GM04504 (cell line): ENCODE measurements at regions not wholly inside any gene's neighbourhood (a gene's known extent, or its start where the extent isn't known, plus 50 kb on each side); places are given as distances from the start of the nearest gene placed in this dataset.
"Not testable (repeated sequence)": the region's sequence is repeated elsewhere in the genome, so short reads cannot be mapped to it uniquely, and the experiment has no call there.

Experiments used
- DNase-seq: peaks from one replicate; pipeline ENCODE4 v3.0.0-alpha.2; 2012; ENCODE audit warnings: low read depth

DNA sequence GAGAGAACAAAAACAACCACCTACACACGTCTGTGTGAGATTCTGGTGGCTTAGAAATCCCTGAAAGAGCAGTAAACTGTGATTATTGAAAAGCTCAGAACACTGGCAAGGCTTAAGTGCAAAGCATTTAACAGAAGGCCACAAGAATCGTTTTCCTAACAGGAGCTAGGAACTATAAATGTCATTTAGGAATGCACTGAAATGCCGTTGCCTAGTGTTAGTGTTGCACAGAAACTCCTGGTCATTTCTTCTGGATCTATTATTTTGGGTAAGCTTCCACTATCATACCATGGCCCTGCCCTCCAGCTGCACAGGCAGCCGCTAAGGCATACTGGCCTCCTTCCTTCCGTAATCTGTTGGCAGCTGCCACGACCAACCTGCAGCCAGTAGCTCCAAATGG, 923.2 kb downstream of the NLGN4X start:
- no peak for DNase-seq

DNA sequence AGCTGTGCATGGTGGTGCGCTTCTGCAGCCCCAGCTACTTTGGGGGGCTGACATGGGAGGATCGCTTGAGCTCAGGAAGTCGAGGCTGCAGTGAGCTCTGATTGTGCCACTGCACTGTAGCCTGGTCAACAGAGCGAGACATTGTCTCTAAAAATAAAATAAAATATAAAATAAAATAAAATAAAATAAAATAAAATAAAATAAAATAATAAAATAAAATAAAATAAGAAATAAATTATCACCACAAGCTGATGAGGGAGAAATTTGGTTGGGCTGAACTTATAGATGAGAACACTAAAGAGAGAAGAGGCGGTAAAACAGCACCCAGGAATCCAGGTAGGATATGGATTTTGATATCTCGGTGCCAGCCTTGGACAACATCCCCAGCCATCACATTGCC, 933.7 kb downstream of the NLGN4X start:
- DNase-seq = no peak

DNA sequence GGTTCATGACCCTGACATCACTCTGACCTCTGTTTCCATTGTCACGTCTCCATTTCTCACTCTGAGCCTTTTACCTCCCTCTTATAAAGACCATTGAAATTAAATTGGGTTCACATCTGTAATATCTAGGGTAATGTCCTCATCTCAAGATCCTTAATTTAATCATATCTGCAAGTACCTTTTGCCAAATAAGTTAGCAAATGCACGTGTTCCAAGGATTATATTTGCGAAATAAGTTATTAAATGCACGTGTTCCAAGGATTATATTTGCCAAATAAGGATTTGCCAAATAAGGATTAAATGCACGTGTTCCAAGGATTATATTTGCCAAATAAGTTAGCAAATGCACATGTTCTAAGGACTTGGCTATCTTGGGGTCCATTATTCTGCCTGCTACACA, 938.0 kb downstream of the NLGN4X start:
- DNase-seq = no peak

DNA sequence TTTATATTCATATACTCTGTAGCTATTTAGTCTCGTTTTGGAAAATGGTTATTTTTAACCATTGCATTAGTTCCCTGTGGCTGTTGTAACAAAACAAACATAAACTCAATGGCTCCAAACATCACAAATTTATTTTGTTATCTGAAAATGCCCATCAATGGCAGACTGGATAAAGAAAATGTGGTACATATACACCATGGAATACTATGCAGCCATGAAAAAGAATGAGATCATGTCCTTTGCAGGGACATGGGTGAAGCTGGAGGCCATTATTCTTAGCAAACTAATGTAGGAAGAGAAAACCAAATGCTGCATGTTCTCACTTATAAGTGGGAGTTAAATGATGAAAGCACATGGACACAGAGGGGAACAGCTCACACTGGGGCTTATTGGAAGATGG, 938.7 kb downstream of the NLGN4X start:
- not testable (repeated sequence) for DNase-seq

DNA sequence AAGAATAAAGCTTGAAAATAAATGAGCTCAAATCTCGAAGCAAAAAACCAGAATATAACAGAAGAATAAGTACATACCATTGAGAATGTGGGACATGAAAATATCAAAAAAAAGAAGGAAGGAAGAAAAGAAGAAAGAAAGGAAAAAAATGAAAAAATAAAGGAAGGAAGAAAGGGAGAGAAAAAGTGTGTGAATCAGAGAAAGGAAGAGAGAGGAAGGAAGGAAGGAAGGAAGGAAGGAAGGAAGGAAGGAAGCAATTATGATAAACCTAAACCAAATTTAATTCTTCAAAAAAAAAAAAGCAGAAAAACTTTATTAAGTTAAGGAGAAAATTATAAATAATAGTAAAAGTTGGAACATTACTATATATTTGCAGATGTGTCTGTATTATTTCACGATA, 949.8 kb downstream of the NLGN4X start:
- DNase-seq = no peak

DNA sequence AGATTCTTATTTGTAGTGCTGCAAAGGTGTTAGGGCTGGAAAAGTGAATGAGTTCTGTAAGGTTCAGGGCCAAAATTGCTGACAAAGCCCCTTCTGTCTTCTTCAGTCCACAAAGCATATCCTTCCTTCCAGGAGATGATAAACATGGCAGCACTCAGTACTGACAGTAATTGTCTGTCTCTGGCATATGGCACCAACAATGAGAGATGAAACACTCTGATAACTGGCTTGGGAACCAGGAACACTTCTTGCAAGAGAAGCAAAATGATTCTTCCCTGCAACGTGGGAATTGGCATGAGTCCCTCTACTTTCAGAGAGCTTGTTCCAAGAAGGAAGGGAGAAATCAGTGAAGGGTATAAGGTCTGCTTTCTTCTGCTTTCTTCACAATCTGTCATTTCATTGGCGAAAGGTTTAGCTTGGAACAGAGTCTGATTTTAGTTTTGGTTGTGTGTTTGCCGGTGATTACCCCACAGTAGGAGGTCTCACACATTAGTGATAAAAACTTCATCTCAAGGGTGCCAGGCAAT, 963.3 kb downstream of the NLGN4X start:
- no peak for DNase-seq

DNA sequence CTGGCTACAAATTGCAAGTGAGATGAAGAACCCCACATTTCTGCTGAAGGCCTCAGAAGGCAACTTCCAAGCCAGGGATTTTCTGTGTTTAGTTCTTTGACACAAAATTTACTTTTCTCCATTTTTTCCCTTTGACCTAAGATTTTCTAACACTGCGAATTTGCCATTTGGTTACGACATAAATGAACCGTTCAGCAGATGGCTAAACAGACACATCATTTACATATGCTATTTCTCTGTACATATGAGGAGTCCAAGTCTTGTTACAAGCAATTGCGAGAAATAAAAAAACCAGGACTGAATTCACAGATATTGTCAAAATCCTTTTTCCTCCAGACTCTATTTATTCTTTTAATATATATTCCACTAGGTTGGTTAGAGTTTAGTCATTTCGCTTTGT, 978.6 kb downstream of the NLGN4X start:
- DNase-seq = no peak

DNA sequence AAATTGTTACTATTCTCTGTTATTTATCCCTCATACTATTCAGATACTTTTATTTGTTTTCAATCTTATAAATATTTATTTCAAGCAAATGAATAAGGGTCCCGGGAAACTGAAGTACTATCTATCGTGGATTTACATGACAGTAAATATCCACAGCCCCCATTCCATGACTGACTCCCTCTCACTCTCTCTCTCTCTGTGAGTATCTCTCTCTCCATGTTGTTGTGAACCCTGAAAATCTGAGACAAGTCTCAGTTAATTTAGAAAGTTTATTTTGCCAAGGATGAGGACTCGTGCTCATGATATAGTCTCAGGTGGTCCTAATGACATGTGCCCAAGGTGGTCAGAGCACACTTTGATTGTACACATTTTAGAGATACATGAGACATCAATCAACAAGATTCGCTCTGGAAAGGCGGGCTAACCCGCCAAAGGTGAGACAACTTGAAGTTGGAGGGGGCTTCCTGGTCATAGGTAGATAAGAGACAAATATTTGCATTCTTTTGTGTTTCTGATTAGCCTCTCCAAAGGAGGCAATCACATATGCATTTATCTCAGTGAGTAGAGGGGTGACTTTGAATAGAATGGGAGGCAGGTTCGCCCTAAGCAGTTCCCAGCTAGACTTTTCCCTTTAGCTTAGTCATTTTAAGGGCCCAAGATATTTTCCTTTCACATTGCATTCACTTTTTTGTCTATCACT, 986.4 kb downstream of the NLGN4X start:
- no peak for DNase-seq

DNA sequence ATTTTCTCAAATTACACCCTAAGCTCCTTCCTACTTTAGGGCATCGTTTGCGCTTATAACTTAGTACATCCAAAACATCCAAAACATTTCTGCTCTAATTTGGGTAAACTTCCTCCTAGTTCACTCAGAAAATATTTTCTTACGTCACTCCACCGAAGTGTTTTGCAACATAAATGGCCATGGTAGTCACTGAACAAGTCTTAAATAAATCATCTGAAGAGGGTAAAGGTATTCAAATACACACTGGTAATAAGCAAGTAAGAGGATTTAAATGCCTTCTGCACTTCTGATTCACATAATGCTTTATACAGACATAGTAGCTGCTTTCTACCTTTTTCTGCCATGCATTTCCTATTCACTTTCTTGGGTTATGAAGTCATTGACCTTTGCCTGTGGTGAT, 991.9 kb downstream of the NLGN4X start:
- DNase-seq = no peak

DNA sequence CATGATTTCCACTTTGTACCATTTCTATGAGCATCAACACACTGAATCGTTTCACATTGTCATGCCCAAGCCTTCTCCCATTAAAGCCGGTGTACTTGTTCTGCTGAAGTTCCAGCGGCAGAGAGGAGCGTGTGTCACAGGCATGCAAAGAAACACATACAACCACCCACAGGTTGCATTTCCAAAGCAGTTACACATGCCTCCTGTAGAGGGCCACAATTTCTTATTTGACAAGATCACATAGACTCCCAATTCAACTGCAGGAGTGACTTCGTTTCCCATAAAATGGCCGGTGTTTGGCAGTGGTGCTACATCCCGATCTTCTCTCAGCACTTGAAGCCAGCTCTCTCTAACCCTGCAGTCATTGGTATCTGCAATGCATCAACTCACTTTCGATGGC, 992.6 kb downstream of the NLGN4X start:
- no peak for DNase-seq

DNA sequence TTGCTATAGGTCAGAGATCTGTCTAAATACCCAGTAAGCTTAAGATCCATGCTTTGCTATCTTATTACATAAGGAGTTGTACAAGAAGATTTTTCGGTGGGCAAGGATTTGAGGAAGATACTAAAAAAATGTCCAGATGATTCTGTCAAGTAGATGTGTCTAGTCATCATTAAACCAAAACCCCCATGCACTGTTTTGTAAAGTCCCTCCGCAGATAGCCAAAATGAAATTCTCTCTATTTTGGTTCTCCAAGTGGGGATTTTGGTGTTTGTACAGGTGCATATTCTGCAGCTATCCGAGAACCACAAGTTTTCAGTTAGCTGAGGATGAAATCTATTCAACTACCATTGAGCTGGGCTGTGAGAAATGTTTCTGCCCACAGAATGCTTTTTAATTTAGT, 994.8 kb downstream of the NLGN4X start:
- no peak for DNase-seq

DNA sequence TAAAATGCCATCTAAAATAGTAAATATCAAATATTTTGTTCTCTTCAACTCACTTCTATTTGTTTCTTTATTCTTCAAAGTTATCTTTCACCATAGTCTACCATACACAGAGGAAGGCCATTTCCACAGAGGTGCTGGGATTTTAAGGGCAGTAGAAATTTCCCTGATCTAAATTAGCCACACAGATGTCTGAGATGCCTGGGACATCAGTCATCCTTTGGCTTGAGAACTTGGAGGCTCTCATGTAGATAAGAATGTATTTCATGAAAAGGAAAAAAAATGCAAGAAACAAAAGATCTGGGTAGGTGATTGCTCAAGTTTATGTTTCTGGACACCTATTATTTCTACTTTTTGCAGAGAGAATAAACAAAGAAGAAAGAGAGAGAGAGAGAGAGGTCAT, 1008.2 kb downstream of the NLGN4X start:
- no peak for DNase-seq

DNA sequence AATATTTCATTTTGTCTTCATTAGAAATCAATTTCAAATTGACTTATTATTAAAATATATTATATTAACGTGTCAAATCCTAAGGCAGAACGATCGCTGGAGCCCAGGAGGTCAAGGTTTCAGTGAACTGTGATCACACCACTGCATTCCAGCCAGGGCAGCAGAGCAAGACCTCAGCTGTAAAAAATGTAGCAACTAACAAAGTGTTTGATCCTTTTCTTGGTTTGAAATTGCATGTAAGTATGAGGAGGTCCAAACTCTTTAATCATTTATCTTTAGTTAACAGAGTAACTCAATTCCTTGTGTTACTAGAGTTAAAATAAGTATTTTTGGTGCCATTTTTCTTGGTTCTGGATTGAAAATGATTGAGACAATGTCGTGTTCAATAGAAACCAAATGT, 1033.9 kb downstream of the NLGN4X start:
- DNase-seq = no peak

DNA sequence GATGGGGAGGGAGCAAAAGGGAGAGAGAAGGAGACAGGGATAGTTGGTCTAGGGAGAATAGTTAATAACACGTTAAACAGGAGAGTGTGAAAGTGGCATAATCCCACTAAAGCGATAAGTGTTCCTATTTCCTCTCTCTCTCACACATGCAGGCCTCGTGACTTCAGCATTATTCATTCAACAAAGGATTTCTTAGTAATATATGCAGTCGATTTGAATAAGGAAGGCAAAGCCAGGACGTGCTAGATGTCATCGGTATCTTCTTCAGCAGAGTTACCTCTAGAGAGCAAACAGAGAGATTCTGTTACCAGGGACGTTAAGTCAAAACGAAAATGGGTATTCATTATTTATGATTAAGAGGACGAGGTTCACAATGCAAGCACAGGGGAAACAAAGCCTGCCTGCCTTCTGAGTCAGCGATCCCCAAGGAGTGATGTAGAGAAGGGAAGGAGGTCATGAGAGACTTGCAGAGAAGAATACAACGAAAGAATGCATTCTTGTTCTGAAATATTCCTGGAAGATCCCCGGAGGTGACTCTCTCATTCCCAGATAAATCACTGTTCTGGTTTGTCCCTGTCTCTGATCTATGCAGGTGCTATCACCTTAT, 1048.4 kb downstream of the NLGN4X start:
- no peak for DNase-seq

DNA sequence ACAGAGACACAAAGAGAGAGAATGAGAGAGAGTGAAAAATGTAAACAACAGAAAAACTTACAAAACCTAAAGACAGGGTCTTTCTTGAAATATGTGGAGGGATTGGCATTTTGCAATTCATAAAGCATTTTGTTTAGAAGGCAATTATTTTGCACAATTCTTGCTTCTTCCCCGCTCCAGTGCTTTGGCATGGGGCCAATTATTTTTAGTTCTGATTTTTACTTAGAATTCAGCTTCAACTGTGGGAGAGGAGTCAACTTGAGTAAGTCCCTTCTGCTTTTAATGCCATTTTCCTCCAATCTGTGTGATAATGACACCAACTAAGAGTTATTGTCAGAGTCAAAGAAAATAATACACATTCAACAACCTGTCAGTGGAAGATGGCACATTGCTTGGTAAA, 1051.9 kb downstream of the NLGN4X start:
- DNase-seq = no peak

DNA sequence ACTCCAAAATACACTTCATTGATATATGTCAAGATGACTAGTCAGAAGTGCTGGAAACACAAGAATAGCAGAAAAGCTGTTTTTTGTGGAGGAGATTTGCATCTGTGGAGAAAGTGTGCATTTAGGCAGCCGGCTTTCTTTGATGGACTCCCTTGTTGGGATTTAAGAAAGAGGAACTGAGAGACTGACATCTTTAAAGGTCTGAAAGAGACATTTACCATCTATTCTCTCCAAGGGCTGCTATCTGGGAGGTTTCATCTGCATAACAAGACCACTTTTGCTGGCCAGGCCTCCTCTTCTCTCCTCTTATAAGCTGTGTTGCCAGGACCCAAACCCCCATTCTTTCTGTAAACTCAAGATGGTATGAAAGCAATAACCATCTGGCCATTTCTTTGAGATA, 1065.0 kb downstream of the NLGN4X start:
- no peak for DNase-seq

DNA sequence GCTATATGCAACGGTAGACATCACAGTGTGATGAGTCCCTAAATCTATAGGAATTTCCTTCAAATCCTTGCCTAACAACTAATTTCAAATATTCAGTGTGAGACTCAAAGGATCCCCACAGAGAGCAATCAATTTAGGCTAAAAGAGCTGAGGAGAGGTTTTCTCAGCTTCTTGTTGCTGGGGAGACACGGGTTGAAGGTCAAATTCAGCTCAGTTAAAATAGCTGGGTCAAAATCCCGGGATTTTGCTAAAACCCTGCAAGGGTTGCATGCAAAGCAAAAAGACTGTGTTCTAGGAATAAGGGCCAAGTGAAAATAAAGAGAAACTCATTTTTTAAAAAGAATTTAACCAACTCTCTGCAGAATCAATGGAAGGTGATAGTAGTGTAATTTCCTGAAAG, 1073.4 kb downstream of the NLGN4X start:
- DNase-seq = no peak

DNA sequence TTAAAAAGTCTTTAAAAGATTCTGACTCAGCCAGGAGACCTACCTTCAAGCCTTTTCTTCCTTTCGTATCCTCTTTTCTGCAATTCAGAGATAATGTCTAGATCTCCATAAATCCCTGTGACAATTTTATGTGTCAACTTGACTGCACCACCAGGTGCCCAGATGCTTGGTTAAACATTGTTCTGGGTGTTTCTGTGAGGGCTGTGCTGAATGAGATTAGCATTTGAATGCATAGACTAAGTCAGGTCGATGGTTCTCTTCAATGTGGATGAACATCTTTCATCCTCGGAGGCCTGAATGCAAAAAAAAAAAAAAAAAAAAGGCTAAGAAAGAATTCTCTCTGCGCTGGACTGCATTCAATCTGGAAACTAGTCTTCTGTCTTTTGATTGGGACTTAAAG, 1082.7 kb downstream of the NLGN4X start:
- DNase-seq = no peak

DNA sequence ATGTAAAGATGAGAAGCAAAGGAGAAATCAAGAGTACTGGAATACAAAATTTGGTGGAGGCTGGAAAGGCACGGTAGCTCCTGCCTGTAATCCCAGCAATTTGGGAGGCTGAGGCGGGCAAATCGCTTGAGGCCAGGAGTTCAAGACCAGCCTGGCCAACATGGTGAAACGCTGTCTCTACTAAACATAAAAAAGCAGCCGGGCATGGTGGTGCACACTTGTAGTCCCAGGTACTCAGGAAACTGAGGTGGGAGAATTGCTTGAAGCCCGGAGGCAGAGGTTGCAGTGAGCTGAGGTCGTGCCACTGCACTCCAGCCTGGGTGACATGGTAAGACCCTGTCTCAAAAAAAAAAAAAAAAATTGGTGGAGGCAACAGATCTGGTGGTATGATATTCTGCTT, 1086.0 kb downstream of the NLGN4X start:
- no peak for DNase-seq

DNA sequence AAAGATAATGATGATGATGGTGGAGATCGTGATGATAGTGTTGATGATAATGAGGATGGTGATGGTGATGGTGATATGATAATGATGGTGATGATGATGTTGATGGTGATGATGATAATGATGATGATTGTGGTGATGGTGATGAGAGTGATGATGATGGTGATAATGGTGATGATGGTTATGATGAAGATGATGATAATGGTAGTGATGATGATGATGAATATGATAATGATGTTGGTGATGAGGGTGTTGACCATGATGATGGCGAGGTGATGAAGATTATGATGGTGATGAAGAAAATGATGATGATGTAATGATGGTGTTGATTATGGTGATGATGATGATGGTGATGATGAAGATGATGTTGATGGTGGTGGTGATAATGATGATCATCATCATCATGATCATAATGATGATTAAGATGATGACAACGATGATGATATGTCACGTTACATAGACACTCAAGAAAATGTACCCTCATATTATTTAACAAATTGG, 1106.4 kb downstream of the NLGN4X start:
- DNase-seq = no peak

DNA sequence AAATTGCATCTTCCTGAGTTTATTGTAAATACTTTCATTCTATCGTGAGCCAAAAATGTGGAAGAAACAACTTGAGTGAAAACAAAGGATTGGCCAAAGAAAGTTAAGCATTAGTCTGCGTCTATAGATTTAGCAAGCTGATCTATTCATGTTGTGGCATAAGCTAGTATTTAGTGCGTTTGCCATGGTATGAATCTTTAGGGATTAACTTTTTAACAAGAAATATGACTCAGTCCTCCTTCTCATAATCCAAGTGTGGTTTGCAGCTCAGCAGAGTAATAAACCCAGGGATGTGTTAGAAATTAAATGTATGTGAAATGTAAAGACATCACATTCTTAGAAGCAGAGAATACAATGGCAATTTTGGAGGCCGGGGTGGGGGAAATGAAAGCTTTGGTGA, 1110.9 kb downstream of the NLGN4X start:
- DNase-seq = no peak

DNA sequence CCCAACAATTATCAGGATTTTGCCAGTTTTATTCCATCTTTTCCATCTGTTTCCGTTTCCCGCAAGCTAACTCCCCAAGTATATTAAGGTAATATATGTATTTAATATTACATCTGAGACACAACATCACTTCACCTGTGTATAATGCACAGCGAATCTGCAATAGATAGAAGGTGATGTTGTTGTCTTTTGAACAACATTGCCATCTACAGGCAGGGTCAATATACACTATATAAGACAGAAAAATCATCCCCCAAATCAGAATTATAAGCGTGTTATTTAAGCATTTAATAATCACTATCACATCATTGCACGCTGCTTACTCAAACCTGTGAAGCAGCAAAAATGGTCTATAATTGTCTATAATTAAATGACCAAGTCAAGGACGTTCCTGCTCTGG, 1115.5 kb downstream of the NLGN4X start:
- DNase-seq = no peak

DNA sequence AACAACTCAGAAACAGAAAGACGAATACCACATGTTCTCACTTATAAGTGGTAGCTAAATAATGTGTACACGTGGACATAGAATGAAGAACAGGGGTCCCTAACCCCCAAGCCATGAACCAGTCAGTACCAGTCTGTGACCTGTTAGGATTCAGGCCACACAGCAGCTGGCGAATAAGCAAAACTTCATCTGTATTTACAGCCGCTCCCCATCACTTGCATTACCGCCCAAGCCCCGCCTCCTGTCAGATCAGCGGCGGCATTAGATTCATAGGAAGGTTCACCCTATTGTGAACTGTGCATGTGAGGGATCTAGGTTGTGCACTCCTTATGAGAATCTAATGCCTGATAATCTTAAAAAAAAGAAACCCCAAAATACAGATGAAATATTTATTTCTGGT, 1128.7 kb downstream of the NLGN4X start:
- no peak for DNase-seq

DNA sequence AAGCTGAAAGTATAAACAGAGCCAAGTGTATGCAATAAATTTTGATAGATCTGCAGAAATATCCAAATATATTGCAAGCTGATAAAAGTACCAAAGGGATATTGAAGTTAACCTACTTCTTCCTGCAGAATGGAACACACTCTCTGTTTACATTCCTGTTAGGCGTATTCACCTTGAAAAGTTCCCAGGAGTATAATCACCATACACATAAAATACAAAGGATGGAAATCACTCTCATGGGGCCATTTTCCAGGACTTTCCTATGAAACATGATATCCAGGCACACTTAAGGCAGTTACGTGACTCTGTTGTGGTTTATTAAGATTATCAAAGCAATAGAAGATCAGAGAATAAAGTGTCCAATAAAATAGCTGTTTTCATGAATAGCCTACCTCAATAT, 1142.3 kb downstream of the NLGN4X start:
- DNase-seq = no peak
